Colonic mucosa (tissue), 4 donors: ENCODE measurements at regions not wholly inside any gene's neighbourhood (a gene's known extent, or its start where the extent isn't known, plus 50 kb on each side); places are given as distances from the start of the nearest gene placed in this dataset.

Experiments used
- DNase-seq: peaks from one replicate; pipeline ENCODE4 v3.0.0-alpha.2; 2020
- H3K27ac ChIP-seq: fragments of 200-600 bp; one replicate; pipeline ENCODE4 v1.8.0; 2021
- H3K27me3 ChIP-seq: fragments of 200-600 bp; one replicate; pipeline ENCODE4 v1.8.0; 2021
- H3K36me3 ChIP-seq: fragments of 200-600 bp; one replicate; pipeline ENCODE4 v1.8.0; 2021
- H3K4me1 ChIP-seq: fragments of 200-600 bp; one replicate; pipeline ENCODE4 v1.8.0; 2021; ENCODE audit warnings: mild to moderate bottlenecking
- H3K4me3 ChIP-seq: fragments of 200-600 bp; one replicate; pipeline ENCODE4 v1.8.0; 2021
- H3K9ac ChIP-seq, 2 donors: one replicate each; pipeline ENCODE4 v1.7.0; 2013; ENCODE audit warnings: control low read depth in 2 of 2, low read depth in 2 of 2, low read length in 2 of 2
- H3K9me3 ChIP-seq: fragments of 200-600 bp; one replicate; pipeline ENCODE4 v1.8.0; 2021
- intact Hi-C: fragments of 100-400 bp; cut with DNase I; formaldehyde crosslinking; loops from one replicate; pipeline ENCODE4 v1.14.1; 2022
- TF ChIP-seq, protein P1 (sequence below): fragments of 200-600 bp; IDR thresholded peaks from one replicate; pipeline ENCODE4 v1.8.0; 2022; ENCODE audit warnings: antibody characterized with exemption, mild to moderate bottlenecking
- donor health status: healthy.
- donor health status: DM: no; HTN: no; CAD: no.
- donor health status: DM: no; HTN: no; CAD: no.

DNA sequence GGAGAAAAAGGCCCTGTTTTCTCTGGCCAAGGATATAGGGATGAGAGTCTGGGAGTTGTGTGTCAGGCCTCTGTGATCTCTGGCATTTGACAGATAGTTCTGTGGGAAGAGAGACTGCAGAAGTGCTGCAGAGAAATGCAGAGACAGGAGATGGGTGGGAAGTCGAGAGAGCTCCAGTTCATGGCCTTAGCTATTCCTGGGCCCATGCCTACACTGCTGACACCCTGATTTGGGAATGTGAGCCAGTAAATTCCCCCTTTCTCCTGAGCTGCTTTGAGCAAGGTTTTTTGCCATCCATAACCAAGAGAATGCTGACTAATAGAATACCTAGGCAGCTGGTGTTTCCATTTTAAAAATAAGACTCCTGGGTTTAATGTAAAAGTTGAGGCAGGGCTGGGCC is 59.3 kb downstream of the EBLN2 start:
- Histone ChIP-seq H3K9me3 (no peaks in the 10 kb centered on the region), H3K27ac (no peak overlapping the region), H3K4me1 (no peaks in the 10 kb centered on the region), H3K4me3 (no peak overlapping the region), H3K36me3 (no peaks in the 10 kb centered on the region), H3K27me3 (no peaks in the 10 kb centered on the region), H3K9ac (no peak overlapping the region)
- no peak for DNase-seq
- intact Hi-C loops: no loop called here
- TF ChIP-seq, protein P1, sequence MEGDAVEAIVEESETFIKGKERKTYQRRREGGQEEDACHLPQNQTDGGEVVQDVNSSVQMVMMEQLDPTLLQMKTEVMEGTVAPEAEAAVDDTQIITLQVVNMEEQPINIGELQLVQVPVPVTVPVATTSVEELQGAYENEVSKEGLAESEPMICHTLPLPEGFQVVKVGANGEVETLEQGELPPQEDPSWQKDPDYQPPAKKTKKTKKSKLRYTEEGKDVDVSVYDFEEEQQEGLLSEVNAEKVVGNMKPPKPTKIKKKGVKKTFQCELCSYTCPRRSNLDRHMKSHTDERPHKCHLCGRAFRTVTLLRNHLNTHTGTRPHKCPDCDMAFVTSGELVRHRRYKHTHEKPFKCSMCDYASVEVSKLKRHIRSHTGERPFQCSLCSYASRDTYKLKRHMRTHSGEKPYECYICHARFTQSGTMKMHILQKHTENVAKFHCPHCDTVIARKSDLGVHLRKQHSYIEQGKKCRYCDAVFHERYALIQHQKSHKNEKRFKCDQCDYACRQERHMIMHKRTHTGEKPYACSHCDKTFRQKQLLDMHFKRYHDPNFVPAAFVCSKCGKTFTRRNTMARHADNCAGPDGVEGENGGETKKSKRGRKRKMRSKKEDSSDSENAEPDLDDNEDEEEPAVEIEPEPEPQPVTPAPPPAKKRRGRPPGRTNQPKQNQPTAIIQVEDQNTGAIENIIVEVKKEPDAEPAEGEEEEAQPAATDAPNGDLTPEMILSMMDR: no peak

DNA sequence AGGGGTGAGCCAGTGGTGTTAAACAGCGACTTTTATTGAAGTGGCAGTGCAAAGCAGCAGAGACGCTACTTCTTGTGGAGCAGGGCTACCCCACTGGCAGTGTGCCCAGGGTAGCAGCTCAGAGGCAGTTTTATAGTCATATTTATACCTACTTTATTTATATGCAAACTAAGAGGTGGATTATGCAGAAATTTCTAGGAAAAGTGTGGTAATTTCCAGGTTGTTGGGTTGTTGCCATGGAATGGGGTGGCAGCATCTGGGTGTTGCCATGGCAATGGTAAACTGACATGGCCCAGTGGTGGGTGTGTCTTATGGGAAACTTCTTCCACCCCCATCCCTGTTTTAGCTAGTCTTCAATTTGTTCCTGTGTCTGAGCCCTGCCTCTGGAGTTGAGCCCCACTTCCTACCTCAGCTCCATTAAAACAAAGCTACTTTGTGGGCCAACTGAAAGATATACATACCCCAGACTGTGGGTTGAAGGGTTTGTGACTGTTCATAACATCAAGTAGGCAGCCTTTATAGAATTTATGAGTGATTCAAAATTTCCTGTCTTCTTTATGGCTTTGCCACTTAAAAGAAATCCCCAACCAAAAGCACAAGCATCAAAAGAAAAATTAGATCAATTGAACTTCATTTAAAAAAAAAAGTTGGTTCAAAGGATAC is 60.3 kb downstream of the EBLN2 start:
- Histone ChIP-seq H3K9ac (no peak overlapping the region), H3K27me3 (no peaks in the 10 kb centered on the region), H3K27ac (no peak overlapping the region), H3K4me1 (no peaks in the 10 kb centered on the region), H3K9me3 (no peaks in the 10 kb centered on the region), H3K4me3 (no peak overlapping the region), H3K36me3 (no peaks in the 10 kb centered on the region)
- no peak for DNase-seq
- TF ChIP-seq, protein P1: no peak
- intact Hi-C loops: no loop called here

DNA sequence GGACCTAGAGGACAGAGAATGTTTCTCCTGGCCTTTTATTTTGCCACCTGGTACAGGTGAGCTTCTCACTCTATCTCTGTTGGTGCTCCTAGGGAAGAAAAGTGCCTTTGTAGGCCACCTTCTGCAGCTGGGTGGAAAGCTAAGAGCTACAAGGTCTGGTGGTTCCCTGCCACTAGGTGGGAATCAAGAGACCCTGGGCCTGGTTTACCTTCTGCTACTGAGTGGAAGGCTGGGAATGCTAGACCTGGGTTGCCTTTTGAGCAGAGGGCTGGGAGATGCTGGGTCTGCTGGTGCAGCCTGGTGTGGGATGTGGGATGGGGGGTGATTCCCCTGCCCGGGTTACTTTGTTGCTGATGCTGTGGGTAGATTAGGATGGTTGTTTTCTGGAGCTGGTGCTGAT is 72.6 kb downstream of the EBLN2 start:
- Histone ChIP-seq H3K27me3 (no peaks in the 10 kb centered on the region), H3K4me3 (no peak overlapping the region), H3K9ac (no peak overlapping the region), H3K36me3 (no peaks in the 10 kb centered on the region), H3K27ac (no peak overlapping the region), H3K9me3 (no peaks in the 10 kb centered on the region), H3K4me1 (no peaks in the 10 kb centered on the region)
- intact Hi-C loops: no loop called here
- no peak for DNase-seq
- TF ChIP-seq, protein P1: no peak

DNA sequence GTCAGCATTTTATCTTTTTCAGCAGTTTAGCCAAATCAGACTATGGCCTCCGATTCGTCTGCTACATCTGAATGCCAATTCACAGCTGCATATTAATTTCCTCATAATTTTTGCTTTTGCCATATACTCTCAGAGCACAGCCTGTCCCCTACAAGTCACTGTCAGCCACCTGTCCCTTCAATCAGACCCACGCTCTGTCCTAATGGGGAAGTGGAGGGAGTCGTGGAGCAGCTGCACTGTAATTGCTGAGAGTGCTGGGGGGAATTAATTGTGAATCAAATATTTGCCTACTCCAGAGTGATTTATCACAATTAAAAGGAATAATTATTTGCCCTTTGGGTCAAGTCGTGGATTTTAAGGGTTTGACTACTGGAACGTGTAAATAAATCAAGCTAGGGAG is 75.5 kb downstream of the EBLN2 start:
- Histone ChIP-seq H3K4me3 (no peak overlapping the region), H3K36me3 (no peaks in the 10 kb centered on the region), H3K9ac (no peak overlapping the region), H3K4me1 (no peaks in the 10 kb centered on the region), H3K27ac (no peak overlapping the region), H3K27me3 (no peaks in the 10 kb centered on the region), H3K9me3 (no peaks in the 10 kb centered on the region)
- intact Hi-C loops: no loop called here
- no peak for DNase-seq
- TF ChIP-seq, protein P1: no peak

DNA sequence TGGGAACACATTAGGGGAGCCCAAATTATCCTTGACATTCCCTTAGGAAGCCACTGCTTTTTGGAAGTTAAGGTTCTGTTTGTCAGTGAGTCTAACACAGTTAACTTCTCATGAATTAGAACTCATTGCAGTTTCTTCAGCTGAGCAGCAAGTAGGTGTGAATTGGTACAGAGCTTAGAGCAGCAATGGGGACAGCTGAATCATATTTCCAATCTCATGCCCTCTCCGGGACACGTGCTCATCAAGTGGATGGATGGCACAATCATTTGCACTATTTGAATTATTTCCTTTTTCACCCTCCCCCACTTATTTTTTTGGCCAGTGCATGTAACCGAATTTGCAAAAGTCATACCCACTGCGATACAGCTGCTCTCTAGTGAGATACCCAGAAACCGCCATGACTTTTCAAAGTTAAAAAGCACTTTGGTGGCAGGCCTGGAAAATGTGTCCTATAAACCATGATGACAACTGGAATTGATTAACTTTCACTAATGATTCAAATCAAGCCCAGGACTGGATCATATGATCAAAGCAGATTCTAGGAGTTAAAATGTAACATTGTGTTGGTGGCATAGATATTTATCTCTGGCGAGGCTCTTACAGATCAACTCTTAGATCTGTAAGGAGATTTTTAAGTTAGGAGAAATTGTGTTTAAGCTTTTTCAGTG is 76.4 kb downstream of the EBLN2 start:
- no peak overlapping the region for H3K4me3 ChIP-seq
- TF ChIP-seq, protein P1: no peak
- intact Hi-C loops: no loop called here

More for the DNA sequence above, 76.4 kb downstream of the EBLN2 start:
- no peak overlapping the region for H3K27ac ChIP-seq
- no peaks in the 10 kb centered on the region for H3K9me3 ChIP-seq
- H3K36me3 ChIP-seq: no peaks in the 10 kb centered on the region
- no peaks in the 10 kb centered on the region for H3K27me3 ChIP-seq
- DNase-seq: no peak
- no peak overlapping the region for H3K9ac ChIP-seq
- H3K4me1 ChIP-seq: no peaks in the 10 kb centered on the region
